Astrocyte (in vitro differentiated cells and primary cell): ENCODE measurements at regions not wholly inside any gene's neighbourhood (a gene's known extent, or its start where the extent isn't known, plus 50 kb on each side); places are given as distances from the start of the nearest gene placed in this dataset.

Experiments
- EZH2 ChIP-seq: IDR thresholded peaks from 2 replicates; pipeline ENCODE4 v1.6.1; 2012; ENCODE audit warnings: mild to moderate bottlenecking, low read length, inconsistent platforms; ENCODE audit not compliant: insufficient read depth
- TF ChIP-seq, protein P1 (sequence below): IDR thresholded peaks from 2 replicates; pipeline ENCODE4 v1.5.1; 2011; ENCODE audit warnings: low read depth, mild to moderate bottlenecking, inconsistent platforms, low read length, moderate library complexity; ENCODE audit not compliant: insufficient read depth

DNA sequence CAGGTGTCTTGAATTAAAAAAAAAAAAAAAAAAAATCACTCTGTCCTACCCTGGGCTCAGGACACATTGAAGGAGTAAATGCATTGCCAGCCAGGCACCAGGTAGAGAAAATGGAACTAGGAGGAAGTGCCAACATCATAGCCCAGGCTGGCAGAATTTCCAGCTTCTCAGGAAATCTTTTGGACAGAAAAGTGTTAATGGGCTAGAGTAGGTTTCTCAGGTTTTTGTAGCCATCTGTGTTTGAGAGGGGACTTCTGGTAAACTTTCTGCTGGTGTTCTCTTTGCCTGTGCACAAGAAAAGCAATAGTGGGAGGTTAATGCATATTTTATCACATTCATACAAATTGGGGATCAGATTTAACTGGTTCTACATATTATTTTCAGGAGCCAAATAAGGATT is 678.3 kb upstream of the NRSN1 start:
- TF ChIP-seq, protein P1, sequence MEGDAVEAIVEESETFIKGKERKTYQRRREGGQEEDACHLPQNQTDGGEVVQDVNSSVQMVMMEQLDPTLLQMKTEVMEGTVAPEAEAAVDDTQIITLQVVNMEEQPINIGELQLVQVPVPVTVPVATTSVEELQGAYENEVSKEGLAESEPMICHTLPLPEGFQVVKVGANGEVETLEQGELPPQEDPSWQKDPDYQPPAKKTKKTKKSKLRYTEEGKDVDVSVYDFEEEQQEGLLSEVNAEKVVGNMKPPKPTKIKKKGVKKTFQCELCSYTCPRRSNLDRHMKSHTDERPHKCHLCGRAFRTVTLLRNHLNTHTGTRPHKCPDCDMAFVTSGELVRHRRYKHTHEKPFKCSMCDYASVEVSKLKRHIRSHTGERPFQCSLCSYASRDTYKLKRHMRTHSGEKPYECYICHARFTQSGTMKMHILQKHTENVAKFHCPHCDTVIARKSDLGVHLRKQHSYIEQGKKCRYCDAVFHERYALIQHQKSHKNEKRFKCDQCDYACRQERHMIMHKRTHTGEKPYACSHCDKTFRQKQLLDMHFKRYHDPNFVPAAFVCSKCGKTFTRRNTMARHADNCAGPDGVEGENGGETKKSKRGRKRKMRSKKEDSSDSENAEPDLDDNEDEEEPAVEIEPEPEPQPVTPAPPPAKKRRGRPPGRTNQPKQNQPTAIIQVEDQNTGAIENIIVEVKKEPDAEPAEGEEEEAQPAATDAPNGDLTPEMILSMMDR: no peak
- no peak for TF ChIP-seq EZH2
